Astrocyte (in vitro differentiated cells and primary cell): ENCODE measurements at regions not wholly inside any gene's neighbourhood (a gene's known extent, or its start where the extent isn't known, plus 50 kb on each side); places are given as distances from the start of the nearest gene placed in this dataset.

Experiments
- CTCF ChIP-seq: IDR thresholded peaks from 2 replicates; pipeline ENCODE4 v1.5.1; 2011; ENCODE audit warnings: low read depth, mild to moderate bottlenecking, inconsistent platforms, low read length, moderate library complexity; ENCODE audit not compliant: insufficient read depth
- EZH2 ChIP-seq: IDR thresholded peaks from 2 replicates; pipeline ENCODE4 v1.6.1; 2012; ENCODE audit warnings: mild to moderate bottlenecking, low read length, inconsistent platforms; ENCODE audit not compliant: insufficient read depth

GRCh38 chr11:80970037-80970436 lies 1529.2 kb upstream of the TENM4 start:
- TF ChIP-seq CTCF: no peak
- TF ChIP-seq EZH2: no peak
